DMS53 treated with DMSO at 0.1 percent for 48 hours (cell line): ENCODE measurements at regions not wholly inside any gene's neighbourhood (a gene's known extent, or its start where the extent isn't known, plus 50 kb on each side); places are given as distances from the start of the nearest gene placed in this dataset.

Source experiments
- DNase-seq: peaks from one replicate; lab custom pipeline; 2025; ENCODE audit not compliant: unreplicated experiment; lab: John Stamatoyannopoulos, UW

- DNase-seq, result no peak
Observed at GRCh38 chr20:37643400-37643799, 50.4 kb upstream of the CTNNBL1 start.

GRCh38 chr20:37642246-37642645 lies 51.6 kb upstream of the CTNNBL1 start:
- DNase-seq, result no peak

- no peak for DNase-seq
Observed at GRCh38 chr20:37640600-37641561, 52.9 kb upstream of the CTNNBL1 start.

DNA sequence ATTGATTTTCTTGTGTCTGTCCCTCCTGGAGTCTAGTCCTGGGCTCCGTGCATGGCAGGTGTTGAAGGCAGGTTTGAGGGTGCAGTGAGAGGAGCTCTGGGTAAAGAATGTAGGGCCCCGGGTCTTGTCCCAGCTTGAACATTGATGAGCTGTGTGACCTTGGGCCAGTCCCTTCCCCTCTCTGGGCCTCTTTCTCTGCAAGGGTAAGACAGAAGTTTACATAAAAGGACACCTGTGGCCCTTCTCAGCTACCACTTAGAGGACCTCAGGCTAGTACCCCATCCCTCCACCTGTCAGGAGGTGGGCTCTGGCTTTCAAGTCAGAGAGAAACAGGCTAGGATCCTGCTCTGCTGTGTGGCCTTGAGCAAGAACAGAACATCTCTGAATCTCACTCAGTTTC lies 55.3 kb upstream of the CTNNBL1 start:
- no peak for DNase-seq

DNA sequence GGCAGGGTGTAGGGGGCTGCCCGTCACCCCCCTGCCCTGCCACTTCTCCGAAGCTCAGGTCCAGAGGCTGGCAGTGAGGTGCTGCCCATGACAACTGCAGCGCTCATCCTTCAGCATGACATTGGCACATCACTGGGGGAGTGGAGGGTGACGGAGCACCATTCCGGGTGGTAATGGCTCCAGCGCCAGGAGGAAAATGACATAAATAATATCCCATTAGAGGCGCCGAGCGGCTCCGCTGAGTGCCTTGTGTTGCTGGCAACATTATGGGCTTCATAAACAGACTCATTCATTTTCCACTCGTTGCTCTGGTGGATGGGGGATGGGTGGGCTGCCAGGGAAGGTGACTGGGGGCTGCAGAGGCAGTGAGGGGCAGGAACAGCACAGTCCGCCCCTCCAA lies 56.9 kb upstream of the CTNNBL1 start:
- DNase-seq, result no peak

DNA sequence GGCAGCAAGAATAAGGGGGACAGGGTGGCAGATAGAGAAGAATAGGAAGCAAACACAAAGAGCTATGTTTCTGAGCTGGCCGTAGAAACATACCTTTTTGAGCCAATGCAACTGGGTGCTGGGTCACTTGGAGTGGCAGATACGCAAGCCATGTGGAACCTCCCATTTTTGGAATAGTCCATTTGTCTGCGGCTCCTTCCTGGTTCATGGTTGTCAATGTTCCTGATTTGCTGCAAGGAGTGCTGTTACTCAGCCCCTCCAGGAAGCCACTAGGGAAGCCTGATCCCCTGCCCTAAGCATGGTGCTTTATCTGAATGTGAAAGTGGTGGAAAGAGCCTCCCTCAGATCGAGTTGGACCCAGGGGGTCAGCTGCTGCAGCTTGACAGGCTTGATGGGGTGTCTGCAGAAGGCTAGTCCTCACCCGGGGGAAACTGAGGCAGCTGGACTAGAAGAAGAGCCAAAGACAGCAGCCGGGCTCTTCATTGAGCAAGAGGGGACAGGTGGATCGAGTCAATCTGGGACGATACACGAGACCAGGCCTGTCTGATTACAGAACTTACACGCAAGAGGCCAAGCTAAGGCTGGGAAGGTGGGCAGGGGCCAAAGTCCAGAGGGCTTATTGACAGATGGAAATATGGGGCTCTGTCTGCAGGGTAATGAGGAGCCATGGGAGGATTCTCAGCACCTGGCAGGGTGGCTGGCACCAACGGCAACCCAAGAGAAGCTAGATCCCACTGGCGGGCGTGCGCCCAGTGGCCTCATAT lies 57.4 kb upstream of the CTNNBL1 start:
- DNase-seq, result no peak

GRCh38 chr20:37630993-37631392 lies 62.8 kb upstream of the CTNNBL1 start:
- no peak for DNase-seq

DNA sequence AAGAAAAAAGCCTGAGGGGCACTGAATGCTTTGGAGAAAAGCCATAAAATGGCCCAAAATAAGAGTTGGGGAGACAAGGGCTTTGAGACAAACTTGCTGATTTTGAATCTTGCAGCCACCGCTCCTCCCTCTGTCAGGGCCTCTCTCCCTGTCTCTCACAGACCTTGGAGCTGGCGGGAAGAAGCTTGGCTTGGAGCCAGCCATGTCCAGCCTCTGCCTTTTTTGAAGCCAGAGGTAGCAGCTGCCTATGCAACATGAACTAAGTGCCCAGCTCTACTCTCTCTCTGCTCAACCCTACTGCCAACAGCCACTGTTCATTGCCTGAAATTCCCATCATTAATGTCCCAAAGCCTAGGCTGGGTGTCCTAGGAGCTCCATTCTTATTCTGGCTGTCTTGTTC lies 63.7 kb upstream of the CTNNBL1 start:
- no peak for DNase-seq

DNA sequence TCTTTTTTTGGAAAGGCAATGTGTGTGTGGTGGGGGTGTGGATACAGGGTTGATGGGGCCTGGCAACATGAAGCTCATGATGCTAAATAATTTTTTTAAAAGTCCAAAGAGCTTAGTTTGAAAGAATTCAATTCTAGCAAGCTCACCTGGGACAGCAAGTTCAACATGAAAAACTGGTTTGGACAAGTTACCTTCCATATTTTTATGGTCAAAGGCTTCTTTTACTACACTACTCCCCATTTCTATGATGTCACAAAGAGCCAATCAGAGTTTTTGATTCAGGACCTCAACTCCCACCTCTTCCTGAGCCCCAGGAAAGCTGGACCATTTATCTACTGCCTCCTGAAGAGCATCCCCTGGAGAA lies 66.1 kb upstream of the CTNNBL1 start:
- DNase-seq, result no peak

GRCh38 chr20:37627060-37627766 lies 66.6 kb upstream of the CTNNBL1 start:
- no peak for DNase-seq

GRCh38 chr20:37624963-37625362 lies 68.9 kb upstream of the CTNNBL1 start:
- DNase-seq, result no peak

DNA sequence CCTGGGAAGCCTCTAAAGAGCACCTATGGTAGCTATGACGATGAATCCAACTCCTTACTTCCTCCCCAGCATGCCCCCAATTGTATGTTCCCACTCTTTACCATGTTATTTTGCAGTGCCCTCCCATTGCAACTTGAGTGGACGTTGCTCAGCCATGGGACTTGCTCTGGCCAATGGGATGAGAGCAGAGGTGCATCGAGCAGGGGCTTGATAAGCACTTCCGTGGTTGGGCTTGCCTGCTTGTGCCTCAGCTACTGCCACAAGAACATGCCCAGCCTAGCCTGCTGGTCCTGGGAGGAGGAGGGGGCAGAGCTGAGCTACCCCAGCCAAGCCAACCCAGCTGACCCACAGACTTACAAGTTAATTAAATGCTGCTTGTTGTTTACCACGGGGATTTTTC lies 71.1 kb upstream of the CTNNBL1 start:
- DNase-seq, result no peak

DNA sequence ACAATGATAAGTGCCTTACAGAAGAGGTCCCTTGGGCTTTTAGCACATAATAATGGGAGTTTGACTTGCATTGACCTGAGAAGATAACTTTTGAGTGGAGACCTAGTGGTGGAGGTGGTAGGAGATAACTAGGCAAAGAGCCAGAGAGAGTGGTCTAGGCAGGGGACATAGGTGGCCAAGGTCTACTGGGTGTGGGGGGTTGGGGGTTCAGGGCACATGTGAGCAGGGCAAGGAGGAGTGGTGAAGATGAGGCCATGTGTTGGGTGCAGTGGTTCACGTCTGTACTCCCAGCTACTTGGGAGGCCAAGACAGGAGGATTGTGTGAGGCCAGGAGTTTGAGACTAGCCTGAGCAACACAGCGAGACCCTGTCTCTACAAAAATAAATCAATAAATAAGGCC lies 74.3 kb upstream of the CTNNBL1 start:
- DNase-seq, result no peak

GRCh38 chr20:37616110-37616425 lies 77.8 kb upstream of the CTNNBL1 start:
- DNase-seq, result no peak

GRCh38 chr20:37615340-37616109 lies 78.3 kb upstream of the CTNNBL1 start:
- DNase-seq, result peak; percentile 54

DNA sequence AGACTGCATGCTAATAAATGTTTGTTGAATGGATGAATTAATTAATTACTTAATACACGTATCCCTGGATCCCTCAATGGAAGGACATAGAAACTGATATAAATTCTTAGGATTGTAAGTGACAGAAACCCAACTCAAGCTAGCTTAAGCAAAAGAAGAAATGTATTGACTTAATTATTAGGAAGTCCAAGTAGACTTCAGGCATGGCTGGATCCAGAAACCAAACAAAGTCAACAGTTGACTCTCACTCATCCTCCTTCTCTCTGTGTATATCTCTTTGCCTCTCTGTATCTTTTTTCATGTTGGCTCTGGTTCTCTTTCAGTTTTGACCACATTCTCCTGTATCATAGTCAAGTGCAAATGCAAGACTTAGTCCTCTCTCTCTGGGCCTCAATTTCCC lies 82.0 kb upstream of the CTNNBL1 start:
- no peak for DNase-seq

GRCh38 chr20:37611346-37611745 lies 82.5 kb upstream of the CTNNBL1 start:
- no peak for DNase-seq

DNA sequence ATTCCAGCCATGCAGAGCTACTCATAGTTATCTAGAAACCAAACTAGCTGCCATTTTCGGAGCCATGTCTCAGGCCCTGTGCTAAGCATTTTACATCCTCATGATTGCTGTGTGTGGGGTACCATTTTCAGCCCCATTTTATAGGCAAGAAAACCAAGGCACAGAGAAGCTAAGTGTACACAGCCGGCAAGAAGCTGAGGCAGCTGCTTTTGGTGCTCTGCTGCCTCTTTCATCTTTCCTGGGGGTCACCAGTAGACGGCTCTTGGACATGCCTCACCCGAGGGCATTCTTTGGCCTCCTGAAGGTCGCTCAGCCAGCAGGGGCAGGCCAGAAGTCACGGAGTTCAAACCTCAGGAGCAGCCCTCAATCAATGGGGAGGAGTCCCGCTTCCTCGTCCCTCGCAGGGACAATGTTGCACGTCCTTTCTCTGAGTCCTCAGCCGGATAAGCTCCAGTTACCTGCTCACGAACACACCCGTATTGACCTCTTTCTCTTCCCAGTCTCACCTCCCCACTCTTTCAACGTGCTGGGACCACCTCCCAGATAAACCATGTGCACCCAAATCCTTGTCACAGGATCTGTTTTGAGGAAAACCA lies 82.6 kb upstream of the BLCAP start:
- DNase-seq, result no peak

- no peak for DNase-seq
Observed at GRCh38 chr20:37602634-37603033, 75.0 kb upstream of the BLCAP start.

DNA sequence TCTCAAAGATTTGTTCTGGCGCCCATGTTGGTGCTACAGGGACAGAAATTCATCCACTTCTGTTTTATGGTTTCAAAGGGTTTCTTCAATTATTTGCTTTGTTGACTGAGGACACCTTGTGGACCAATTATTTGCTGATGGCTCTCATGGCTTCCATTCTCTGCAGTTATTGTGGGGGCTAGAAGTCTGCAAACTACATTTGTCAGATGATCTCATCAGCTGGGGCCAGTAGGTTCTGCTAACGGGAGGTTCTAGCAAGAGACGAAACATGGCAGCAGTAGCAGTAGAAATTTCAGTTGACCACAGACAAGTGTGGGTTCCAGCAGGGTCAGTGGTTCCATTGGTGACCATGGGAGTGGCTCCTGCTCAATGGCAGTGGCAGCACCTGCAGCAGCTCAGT lies 72.8 kb upstream of the BLCAP start:
- DNase-seq, result no peak
